GM19397 (cell line): ENCODE measurements at regions not wholly inside any gene's neighbourhood (a gene's known extent, or its start where the extent isn't known, plus 50 kb on each side); places are given as distances from the start of the nearest gene placed in this dataset.
"Not testable (repeated sequence)": the region's sequence is repeated elsewhere in the genome, so short reads cannot be mapped to it uniquely, and the experiment has no call there.

Experiments used
- ATAC-seq: cut with Tn5 transposase; IDR thresholded peaks from one replicate; pipeline ENCODE4 v1.9.1; 2021; ENCODE audit warnings: mild to moderate bottlenecking, moderate library complexity; ENCODE audit not compliant: unreplicated experiment

GRCh38 chr1:80629304-80629837, 1171.4 kb upstream of the ADGRL2 start:
- ATAC-seq = no peak

DNA sequence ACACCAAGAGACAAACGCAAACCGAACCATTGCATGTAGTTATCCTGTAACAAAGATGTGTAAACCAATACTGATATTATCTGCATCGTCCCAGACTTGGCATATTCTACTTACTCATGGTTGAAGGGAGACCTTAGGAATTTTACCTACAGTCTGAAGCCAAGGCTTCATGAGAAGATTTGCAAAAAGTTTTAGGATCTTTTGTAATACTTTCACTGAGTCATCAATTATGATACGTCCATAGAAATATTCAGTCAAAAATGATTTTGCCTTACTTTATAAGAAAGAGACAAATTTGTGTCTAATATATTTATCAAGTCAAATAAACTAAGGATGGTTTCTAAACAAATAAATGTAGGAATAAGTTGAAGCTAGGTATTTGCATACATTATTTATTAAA, 1176.1 kb upstream of the ADGRL2 start:
- ATAC-seq = no peak

- no peak for ATAC-seq
These were observed 1193.7 kb upstream of the ADGRL2 start for GRCh38 chr1:80607064-80607463.

DNA sequence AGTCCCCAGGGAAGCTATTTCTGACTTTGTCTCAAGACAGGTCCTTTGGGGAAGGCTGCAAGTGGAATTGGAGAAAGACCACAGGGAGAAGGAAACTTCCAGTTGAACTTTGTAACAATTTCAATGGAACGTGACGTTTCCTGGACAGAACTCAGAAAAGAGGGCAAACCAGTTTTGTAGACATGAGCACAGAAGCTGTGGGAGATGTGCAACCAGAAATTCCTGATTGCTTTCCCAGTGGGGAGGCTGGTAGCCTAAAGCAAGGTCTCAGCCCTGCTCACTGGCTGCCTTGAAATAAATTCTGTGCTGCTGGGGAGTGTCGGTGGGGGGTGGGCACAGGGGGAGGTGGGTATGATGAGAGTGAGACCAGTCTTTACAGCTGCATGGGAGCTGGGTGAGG, 1206.7 kb upstream of the ADGRL2 start:
- no peak for ATAC-seq

- no peak for ATAC-seq
These were observed 1207.5 kb upstream of the ADGRL2 start for GRCh38 chr1:80593197-80593596.

DNA sequence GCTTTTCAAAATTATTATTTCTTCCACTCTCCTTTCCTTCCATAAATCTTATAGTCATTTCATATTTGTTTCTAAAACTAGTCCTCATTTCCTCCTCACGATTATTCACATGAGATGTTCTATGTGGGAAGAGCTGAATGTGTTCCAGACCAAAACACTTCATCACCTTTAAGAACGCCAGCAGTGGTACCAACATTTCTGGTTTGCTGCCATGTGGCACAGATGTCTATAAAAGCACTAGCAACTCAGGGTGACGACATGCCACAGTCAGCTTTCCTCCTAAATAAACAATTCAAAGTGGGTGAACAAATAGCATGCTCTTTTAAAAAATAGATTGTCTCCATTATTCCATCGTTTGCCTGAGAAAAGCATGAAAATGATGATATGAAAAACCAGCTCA, 1217.8 kb upstream of the ADGRL2 start:
- ATAC-seq = no peak

GRCh38 chr1:80579055-80579454, 1221.7 kb upstream of the ADGRL2 start:
- no peak for ATAC-seq

- no peak for ATAC-seq
These were observed 1233.9 kb upstream of the ADGRL2 start for GRCh38 chr1:80566867-80567266.

- no peak for ATAC-seq
These were observed 1234.6 kb upstream of the ADGRL2 start for GRCh38 chr1:80566123-80566522.

DNA sequence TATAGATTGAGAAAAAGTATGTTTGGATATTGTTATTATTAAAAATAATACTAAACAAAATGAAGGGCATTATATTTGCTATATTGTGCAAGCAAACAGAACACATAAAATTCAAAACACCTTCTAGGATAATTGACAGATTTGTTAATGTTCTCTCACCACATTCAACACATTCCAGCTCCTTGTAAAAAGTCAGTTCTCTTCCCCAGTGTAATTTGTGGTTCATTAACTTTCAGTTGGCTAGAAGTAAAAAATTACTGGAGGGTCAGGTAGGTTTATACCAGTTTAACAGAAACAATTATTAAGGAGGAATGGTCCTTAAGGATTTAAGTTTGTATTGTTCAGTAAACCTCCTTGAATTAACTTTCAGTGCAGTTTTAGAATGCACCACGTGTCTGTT, 1235.3 kb upstream of the ADGRL2 start:
- no peak for ATAC-seq

- no peak for ATAC-seq
These were observed 1258.5 kb upstream of the ADGRL2 start for GRCh38 chr1:80542231-80542630.

- no peak for ATAC-seq
These were observed 1260.1 kb upstream of the ADGRL2 start for GRCh38 chr1:80540596-80540995.

- ATAC-seq = no peak
These were observed 1260.6 kb upstream of the ADGRL2 start for GRCh38 chr1:80540149-80540548.

DNA sequence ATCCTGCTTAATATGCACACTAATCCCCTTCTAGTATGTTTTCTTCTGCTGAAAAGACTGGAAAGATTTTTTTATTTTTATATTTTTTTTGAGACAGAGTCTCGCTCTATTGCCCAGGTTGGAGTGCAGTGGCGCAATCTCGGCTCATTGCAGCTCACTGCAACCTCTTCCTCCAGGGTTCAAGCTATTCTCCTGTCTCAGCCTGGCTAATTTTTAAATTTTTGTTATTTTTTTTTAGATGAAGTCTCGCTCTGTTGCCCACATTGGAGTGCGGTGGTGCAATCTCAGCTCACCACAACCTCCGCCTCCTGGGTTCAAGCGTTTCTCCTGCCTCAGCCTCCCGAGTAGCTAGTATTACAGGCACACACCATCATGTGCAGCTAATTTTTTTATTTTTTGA, 1261.4 kb upstream of the ADGRL2 start:
- not testable (repeated sequence) for ATAC-seq

DNA sequence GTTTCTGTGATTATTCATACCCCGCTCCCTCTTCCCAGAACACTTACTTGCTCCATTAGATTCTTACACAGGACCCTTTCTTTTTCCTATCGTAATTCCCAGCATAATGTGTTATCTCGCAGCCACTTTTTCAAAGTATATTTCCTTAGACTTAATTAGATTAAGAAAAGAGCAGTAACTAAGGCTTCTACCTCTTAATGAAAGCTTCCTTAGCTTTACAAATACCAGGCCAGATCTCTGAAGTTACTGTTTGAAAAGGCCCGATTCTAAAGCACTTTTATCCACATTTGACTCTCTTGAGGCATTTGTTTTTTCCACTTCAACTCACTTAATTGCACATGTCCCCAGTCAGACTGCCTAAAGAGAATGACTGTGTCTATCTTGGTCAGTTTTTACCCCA, 1264.3 kb upstream of the ADGRL2 start:
- no peak for ATAC-seq

GRCh38 chr1:80535466-80535865, 1265.3 kb upstream of the ADGRL2 start:
- ATAC-seq = no peak

- ATAC-seq = no peak
These were observed 1266.0 kb upstream of the ADGRL2 start for GRCh38 chr1:80534606-80535360.

DNA sequence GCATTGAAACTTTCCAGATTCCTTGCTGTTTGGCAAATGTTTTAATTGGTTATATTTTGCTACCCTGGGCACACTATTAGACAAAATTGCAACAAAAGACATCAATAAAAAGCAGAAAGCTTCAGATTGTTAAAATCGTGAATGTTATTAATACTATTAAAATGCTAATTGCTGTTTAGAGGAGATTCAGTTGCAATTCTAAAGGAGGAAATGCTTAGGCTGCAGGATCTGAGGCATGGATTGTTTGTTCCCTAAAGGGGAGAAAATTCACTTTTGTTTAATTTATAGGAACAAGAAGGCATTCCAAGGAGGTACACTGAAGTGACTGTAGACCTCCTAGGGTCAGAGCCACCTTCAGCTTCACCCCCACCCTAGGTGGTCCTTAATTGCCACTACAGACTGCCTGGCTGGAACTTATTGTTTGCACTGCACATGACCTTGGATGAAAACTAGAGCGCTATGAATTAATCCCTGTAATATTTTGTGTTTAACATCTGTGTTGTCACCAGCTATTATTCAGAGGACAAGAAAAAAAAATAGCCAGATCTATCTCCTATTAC, 1266.9 kb upstream of the ADGRL2 start:
- no peak for ATAC-seq

DNA sequence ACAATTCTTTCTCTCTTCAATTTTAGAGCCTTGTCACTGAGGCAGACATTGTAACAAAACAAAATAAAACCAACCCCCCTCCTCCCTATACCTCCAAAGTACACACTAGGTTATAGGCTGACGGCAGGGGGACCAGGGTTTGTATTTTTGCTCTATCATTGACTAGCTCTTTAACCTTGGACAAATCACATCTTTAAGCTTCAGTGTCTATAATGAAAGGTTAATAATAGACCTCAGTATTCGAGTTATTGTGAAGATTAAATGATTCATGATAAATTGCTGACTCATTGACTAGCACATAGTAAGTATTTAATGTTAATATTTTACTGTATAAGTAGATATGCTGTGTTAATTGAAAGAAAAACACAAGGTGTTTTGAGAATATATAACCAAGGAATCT, 1267.6 kb upstream of the ADGRL2 start:
- ATAC-seq = no peak

- ATAC-seq = no peak
These were observed 1269.6 kb upstream of the ADGRL2 start for GRCh38 chr1:80531182-80531581.

DNA sequence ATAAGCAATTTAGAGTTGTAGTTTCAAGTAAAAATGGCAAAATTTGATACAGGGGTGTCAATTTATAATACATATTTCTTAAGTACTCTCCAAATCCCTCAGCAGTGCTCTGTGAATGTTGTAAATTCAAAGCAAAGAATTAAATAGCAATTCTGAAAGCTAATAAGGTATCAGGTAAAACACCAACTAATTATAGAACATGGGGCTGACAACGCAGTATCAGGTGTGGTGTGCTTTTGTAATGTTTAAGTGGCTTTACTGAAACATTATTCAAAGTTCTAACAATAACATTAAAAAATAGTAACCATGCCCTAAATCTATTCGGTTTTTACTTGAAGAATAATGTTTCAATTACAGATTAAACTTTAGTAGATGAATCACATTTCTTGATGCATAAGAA, 1271.2 kb upstream of the ADGRL2 start:
- ATAC-seq = no peak

DNA sequence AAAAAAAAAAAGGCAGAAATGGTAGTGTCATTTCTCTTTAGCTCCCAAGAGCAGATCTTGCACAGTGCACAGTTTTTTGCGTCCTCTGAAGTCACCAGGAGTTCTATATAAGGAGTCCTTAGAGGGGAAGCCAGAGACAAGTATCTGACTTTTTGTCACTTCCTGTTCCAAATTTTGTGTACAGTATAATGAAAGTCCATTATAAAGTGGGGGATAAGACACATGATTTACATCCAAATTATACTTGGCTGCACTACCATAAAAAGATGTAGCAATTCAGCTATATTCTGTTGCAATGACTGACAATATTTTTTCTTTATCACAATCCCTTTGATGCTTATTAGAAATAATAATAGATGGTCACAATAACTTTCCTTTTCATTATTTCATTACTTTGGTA, 1276.9 kb upstream of the ADGRL2 start:
- ATAC-seq = no peak

GRCh38 chr1:80523071-80523470, 1277.7 kb upstream of the ADGRL2 start:
- not testable (repeated sequence) for ATAC-seq
